ENCODE measurements at regions not wholly inside any gene's neighbourhood (a gene's known extent, or its start where the extent isn't known, plus 50 kb on each side); places are given as distances from the start of the nearest gene placed in this dataset.
"Not testable (repeated sequence)": the region's sequence is repeated elsewhere in the genome, so short reads cannot be mapped to it uniquely, and the experiment has no call there.

DNA sequence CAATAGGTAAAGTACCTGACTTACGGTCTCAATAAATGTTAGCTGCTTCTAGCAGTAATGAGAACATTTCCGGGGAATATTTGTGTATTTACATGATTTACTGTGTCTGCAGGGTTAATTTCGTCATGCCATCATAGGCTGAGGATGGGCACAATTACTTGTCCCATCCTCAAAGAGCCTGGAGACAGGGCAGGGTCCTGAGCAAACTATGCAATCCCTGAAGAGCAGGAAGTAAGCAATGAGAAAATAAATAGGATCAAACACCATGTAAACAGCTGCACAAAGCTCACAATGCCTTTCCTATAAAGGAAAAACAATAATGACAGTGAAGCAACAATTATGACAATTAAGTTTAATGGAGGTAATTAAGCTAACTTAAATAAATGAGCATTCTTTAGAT lies 114.6 kb upstream of the FOXQ1 start:
- no peak for DNase-seq

DNA sequence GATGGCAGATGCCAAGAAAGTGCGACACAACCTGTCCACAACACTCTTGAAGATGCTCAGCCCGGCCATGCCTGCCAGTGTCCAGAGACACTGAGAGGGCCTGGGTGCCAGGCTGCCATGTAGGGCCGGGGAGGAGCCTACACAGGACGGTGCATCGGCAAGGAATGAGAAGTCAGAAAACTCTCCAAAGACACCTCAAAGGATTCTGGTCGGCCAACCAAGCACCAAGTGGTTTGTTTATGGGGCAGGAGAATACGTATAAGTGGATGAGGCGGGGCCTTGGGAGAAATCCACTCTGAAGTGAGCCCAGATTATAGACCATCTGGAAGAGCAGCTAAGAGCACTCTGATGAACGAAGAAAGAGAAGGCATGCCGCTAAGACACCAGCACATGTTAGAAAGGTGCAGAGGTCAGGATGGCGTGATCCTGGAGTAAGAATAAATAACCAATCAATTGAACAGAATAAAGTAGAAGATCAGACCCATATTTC lies 120.7 kb upstream of the FOXQ1 start:
- no peak for DNase-seq

DNA sequence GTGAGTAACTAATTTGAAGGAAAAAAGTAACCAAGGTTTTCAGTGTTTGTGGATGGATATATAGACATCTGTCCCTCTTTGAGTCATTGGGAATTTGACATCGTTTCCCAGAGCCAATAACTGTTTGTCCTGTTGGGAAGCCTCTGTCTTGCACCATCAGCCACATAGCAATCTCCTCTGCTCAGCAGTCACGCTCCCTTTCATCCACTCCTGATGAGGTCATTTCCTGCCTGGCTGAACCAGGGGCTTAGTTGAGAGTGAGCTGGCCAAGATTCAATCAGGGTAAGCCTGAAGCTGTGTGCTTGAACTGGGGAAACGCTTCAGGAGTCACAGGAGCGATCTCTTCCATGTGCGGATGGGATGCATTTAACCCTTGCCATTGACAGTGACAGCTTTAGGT lies 121.5 kb upstream of the FOXQ1 start:
- DNase-seq = peak; percentile 95

DNA sequence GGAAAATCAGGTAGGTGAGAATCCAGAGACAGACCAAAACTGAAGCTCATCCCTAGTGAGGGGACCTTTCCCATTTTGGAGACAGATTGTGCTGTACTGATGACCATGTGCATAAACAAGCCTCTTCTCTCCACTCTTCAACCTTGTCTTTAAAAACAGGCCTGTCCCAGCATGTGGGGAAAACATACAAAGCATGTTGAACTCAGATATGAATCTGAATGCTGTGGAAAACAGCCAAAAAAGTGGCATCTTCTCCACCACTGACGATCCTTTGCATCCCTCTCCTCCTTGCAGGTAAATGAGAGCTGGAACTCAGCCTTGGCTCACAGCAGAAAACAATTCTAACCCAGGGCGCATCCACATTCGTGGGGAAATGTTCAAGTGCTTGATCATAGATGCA lies 123.7 kb upstream of the FOXQ1 start:
- no peak for DNase-seq

DNA sequence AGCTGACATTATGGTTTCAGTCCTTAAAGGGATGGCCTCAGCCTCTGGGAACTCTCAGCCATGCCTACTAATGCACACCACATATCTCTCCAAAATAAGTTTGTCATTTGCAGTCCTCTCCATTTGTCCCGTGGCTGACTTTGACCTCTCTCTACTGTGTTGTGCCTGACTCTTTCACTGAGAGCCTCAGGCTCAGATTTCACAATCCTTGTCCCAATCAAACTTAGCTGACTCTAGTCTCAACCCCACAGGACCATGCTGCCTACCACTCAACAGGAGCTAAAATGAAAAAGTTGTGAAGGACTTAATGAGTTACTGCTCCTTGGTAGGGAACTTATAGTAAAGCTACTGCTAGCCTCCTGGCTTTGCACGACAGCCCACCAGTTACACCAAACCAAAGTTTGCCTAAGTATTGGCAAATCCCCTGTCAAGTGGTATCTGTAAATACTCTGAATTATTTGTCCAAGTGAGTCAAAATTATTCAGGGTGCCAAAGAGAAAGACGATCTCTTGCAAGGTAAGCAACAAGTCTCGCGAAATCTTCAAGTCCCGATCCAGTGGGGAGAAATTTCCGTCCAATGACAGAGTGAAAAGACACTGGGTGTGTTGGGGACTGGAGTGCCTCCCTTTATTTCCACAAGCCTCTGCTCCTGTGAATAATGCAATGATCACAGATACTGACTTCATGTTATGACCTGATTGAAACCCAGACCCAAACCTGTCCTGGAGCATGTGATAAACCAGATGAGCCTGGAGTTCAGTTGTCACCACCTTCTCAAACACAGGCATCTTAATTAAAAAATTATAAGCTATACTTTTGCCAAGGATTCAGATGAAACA lies 124.4 kb upstream of the FOXQ1 start:
- DNase-seq = no peak

DNA sequence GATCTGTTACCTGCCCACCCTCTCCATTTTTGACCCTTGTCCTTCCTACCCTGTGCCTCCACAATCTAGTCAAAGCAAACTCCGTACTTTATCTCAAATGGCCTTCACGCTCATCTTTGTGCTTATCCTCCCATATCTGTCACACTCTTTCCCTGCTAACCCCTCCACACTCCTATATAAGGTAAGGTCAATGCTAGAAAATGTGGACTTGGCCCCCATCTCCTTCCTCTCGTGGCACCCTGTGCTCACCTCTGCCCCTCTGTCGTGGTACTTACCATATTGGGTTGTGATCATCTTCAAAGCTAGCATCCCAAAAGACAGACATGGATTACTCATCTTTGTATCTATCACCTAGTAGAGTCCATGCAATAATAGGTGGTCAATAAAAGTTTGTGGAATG lies 127.6 kb upstream of the FOXQ1 start:
- DNase-seq = no peak

DNA sequence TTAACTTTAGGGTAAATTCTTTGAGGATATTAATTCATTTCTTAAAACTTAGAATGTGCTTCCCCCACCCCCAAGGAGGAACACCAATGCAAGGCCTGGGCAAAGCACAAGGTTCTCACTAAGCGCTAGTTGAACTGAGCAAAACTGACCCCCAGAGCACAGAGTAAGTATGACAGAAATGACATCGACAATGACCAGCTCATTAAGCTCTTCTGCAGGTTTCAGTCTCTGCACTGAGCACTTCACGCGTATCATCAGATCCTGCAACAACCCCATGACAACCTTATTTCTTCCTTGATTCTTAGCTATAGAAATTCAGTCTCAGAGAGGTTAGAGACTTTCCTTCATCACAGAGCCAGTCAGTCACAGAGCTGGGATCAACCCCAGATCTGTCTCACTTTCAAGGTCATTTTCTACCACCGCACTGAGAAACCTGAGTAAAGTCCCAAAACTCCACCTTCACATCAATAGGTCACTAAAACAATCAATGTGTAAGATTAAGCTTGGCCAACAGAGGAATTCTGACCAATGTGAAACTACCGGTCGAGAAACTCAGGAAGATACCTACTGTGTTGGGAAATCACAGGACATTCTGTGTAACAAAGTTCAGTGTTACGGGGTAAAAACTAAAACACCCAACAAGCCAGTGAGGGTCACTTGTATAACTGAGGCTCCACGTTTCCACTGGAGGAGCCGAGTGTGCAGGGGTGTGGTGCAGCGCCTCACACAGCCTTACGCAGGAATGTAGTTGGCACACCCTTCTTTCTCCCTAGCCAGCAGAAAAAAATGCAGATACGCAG lies 129.0 kb upstream of the FOXQ1 start:
- no peak for DNase-seq

DNA sequence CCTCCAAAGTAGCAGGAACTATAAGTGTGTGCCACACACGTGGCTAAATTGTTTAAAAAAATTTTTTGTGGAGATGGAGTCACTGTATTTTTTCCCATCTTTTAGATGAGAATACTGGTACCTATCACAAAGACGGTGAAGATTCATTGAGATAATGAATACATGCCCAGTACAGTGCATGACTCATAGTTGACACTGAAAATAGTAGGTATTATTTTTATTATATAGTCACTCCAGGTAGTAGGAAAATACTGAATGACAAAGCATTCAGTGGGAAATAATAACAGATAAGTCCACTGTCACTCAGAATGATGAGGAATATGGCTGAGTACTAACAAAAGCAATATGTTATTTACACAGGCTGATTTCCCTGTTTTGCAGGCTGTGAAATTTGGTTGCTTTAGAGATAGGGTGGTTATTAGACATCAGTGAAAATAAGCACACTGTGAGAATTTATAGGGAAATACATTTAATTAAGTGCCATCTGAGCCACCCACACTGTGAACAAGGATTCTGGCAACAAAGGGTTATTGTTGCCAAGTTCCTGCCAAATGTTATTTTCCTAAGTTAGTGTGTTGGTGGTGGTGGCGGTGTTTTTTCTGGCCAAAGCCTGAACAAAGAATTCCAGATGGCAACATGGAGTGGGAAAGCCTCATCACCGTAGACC lies 129.8 kb upstream of the FOXQ1 start:
- no peak for DNase-seq

DNA sequence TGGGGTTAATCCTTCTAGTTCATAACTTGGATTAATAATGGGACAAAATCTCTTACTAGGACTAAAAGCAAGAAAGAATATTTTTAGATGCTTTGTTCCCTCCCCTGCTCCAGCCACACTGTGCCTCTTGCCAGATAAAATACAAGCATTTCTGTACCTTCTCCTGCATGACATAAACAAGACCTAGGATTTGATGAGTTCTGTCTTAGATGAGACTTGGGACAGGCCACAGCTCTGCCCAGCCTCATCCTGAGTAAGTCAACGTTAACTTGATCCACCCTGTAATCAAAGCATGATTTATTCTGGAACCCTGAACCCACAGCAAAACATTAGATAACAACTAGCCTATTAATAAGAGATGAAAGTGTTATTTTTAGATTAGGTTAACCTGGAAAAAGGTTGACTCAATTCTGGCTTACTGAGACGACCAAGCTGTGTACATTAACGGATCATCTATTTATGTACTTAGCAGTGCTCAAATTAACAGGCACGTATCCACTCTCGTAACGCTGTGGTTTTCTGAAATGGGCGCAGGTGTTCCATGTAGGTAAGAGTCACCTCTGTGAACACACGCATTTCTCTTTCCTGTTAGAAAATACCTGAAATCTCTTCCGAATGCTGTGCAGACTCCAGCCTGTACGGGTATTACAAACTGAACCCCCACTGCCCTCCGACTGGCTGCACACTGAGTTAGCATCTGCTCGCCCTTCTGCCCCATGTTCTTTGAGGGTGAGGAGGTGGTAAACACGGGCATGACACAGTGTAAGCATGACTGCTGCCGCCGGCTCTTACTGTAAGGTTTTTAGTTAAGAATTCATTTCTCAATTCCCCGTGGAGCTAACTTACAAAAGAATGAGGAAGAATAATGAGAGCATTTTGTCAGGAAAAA lies 132.1 kb upstream of the FOXQ1 start:
- no peak for DNase-seq

DNA sequence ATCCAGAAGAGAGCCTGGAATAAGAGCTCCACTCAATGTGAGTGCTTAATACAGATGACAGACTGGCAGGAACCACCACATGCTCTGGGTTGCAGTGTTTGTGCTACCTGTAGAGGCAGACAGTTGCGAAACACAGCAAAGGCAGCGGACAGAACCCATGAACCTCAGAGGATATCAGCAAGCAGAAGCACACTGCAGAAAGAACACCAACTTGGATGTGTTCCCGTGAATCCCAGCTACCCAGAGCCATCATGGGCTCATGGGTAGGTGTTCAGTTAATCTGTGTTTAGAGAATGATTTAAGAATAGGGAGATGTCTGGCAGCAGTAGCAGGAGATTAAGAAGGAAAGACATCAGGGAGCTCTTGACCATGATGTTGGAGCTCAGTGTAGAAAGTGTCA lies 133.3 kb upstream of the FOXQ1 start:
- no peak for DNase-seq

DNA sequence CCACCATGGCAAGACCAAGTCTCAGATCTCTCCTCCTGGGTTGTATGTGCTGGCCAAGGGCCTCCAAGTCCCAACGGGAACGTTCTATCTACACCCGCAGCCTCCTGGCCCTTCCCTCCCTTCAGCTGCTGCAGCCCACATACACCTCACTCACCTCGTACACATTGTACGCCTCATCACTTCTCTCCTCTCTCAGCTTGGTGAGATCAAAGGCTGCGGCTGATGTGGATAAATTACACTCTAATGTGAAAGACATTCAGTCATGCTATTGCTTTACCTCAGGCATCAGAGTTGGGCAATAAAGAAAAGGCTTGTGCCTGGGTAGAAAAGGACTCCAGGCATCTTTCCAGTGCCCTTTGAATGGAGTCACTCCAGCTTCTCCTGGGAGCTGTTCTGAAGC lies 135.3 kb upstream of the FOXQ1 start:
- no peak for DNase-seq

DNA sequence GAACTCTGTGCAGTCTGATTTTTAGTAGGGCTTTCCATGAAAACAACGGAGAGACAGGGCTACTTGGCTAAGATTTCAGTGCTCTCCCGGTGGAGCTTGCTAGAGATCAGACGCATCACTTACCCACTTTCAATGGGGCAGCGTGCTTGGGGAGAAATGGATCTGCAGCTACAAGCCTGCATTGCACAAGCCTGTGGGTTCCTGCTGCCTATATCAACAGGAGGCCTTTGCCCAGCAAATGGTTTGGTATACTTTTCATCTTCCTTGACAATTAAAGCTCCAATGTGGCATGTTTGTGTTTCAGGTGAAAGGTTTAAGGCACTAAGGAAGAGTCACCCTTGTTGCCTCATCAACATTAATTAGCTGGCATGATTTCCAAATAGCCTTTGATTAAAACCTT lies 136.0 kb upstream of the FOXQ1 start:
- DNase-seq = no peak

DNA sequence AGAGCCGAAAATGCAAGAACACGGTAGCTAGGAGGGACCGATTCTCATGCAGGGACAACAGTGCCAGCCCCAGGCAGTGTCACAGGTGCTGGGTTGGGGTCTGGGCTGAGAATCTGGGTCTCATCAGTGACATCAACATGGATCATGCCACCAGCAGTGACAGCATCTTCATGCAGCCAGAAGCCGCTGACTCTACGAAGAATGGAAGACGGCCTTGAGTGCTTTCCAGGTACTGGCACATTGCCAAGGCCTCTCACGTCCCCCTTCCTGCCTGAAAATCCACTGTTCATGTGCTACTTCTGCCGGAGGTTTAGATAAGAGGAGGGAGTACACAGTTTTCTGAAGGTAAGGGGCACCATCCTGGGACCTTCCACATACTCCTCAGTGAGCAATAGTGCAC lies 141.1 kb upstream of the FOXQ1 start:
- no peak for DNase-seq

DNA sequence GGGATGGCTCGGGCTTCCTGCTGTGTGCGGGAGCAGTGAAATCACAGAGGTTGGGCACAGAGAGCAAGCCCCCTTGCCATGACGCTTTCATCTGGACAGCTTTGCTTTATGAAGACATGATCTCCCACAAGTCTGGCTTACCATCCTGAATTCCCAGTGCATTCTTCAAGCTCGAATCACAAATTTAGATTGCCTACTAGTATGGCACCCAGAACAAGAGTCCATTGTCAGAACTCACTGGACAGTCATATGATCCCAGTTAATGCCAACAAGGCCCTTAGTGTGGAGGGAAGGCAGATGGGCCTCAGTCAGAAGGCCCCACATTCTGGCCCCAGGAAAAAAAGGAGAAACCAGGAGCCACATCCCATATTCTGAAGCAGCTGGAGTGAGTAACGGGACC lies 147.3 kb upstream of the FOXQ1 start:
- DNase-seq = peak; percentile 82

DNA sequence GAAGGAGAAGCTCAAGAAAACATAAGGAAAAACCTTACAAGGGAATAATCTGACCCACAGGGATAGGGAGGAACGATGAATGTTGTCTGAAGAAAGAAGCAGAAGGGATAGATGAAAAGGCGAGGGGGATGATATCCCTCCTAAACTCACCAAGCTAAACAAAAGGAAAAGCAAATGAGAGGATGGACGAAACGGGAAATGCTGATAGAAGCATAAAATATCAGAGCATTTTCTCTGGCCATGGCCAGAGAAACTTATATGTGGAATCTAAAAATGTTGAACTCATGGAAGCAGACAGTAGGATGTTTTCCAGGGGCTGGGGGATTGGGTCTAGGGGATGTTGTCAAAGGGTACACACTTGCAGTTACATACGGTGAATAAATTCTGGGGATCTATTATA lies 148.4 kb upstream of the FOXQ1 start:
- no peak for DNase-seq

DNA sequence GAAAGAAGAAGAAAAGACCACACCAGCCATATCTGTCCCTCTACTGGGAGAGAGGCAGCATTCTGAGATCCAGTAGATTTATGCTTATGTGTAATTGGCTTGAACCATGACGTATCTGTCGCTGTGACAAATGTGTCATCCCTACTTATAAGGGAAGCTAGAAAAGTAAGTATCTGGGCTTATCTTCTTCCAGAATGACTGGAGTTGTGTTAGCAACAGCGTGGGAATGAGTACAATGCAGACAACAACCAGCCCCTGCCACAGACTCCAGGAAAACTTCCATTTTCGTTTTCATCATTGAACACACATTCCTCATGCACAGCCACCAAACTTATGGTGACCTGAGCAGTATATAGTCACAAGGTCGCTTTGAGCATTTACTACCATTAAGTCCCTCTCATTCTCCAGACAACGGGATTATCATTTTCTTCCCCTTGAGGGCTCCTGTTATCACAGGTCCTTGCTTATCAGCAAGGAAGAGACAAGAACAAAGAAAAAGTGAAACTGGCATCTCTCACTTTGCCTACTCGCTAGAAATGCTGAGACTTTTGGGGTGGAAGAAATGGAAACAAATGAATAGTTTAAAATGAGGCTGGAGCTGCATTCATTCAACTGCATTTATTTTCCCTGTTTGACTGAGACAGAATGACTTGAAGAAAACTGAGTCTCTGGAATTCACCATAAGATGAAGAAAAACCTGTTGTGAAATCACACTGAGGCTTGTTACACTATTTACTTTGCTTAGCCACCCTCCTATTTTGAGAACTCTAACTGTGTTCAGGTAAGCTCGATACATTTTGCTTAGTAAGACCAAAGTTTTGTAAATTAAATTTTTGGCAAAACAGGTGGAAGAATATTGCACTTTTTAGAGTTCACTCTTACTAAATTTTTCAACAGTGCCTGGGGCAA lies 149.3 kb upstream of the FOXQ1 start:
- DNase-seq = peak; percentile 65

DNA sequence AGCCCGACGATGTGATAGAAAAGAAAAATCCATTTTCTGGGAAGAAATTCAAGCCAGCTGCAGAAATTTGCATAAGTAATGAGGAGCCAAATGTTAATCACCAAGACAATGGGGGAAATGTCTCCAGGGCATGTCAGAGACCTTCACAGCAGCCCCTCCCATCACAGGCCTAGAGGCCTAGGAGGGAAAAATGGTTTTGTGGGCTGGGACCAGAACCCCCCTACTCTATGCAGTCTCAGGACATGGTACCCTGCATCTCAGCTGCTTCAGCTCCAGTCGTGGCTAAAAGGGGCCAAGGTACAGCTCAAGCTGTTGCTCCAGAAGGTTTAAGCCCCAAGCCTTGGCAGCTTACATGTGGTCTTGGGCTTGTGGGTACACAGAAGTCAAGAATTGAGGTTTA lies 155.5 kb upstream of the FOXQ1 start:
- not testable (repeated sequence) for DNase-seq

DNA sequence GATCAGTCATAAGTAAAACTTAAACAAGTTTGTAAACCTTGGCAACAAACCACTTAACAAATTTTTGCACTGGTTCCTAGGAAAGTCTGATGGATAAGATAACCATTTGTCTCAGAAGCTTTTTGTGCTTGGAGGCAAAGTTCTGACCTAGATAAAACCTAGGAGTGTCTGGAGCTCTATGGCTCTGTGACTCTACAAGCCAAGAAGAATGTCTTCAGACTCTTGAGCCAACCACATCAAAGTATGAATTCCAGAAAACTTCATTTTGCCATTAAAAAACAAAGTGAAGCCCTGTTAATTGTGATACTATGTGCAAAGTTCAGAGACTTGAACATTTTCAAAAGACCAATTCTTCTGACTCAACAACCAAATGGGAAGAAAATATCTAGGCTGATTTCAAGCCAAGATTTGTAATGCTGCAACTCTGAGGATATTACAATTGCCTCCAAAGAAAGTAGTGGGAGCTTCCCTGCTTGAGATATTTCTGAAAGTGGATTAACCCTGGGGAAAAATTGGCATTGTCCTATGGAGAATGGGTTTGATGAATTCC lies 158.1 kb upstream of the FOXQ1 start:
- DNase-seq = no peak

DNA sequence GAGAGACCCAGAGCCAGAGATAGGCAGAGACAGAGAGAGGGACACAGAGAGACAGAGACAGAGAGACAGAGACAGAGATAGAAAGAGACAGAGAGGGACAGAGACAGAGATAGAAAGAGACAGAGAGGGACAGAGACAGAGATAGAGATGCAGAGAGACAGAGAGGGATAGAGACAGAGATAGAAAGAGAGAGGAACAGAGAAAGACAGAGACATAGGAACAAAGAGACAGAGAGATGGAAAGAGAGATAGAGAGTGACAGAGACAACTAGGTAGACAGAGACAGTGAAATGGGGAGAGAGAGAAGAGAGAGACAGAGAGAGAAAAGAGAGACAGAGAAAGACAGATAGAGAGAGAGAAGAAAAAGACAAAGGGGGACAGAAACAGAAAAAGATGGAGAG lies 165.4 kb upstream of the FOXQ1 start:
- DNase-seq = no peak

DNA sequence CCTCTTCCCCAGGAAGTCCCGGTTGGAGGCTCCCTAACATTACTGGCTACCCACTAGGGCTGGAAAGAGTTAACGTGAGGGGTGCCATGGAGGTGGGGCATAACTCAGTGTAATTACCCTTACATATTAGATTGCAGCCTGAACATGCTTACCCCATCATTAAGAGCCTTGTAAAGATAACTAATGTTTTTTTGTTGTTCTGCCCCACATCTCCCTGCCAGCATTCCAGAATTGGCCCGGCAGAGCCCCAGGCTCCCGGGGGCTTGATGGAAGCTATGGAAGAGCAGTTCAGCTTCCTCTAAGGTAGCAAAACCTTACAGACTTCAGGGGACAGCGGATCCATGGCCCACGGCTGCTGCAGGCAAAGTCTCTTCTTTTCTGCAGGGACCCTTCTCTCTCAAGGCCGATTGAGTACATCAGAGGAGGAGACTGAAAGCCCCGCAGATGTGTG lies 166.1 kb upstream of the FOXQ1 start:
- DNase-seq = peak; percentile 66

All from islet precursor cell (in vitro differentiated cells).